GM18505 (cell line): ENCODE measurements at regions not wholly inside any gene's neighbourhood (a gene's known extent, or its start where the extent isn't known, plus 50 kb on each side); places are given as distances from the start of the nearest gene placed in this dataset.

Source experiments
- ATAC-seq: cut with Tn5 transposase; IDR thresholded peaks from one replicate; pipeline ENCODE4 v1.9.1; 2021; ENCODE audit not compliant: unreplicated experiment
- POLR2A ChIP-seq: IDR thresholded peaks from 4 replicates; pipeline ENCODE4 v1.6.1; 2011; ENCODE audit warnings: borderline replicate concordance; ENCODE audit not compliant: insufficient read depth, insufficient read length; ENCODE audit errors: extremely low read depth

DNA sequence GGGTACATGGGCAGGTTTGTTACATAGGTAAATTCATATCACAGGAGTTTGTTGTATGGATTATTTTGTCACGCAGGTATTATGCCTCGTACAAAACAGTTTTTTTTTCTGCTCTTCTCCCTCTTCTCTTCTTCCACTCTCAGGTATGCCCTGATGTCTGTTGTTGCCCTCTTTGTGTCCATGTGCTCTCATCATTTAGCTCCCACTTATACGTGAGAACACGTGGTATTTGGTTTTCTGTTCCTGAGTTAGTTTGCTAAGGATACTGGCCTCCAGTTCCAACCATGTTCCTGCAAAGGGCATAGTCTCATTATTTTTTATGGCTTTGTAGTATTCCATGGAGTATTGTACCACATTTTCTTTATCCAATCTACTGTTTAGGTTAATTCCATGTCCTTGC lies 65.7 kb downstream of the UNC5CL start:
- no peak for TF ChIP-seq POLR2A
- no peak for ATAC-seq

GRCh38 chr6:40972814-40973213 lies 66.2 kb downstream of the UNC5CL start:
- no peak for ATAC-seq
- no peak for TF ChIP-seq POLR2A

DNA sequence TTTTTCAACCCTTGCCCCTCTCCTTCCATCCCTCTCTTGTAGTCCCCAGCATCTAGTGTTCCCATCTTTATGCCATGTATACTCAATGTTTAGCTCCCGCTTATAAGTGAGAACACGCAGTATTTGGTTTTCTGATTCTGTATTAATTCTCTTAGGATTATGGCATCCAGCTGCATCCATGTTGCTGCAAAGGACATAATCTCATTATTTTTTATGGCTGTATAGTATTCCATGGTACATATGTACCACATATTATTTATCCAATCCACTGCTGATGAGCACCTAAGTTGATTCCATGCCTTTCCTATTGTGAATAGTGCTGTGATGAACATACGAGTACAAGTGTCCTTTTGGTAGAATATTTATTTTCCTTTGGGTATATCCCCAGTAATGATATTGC lies 66.8 kb downstream of the UNC5CL start:
- no peak for TF ChIP-seq POLR2A

DNA sequence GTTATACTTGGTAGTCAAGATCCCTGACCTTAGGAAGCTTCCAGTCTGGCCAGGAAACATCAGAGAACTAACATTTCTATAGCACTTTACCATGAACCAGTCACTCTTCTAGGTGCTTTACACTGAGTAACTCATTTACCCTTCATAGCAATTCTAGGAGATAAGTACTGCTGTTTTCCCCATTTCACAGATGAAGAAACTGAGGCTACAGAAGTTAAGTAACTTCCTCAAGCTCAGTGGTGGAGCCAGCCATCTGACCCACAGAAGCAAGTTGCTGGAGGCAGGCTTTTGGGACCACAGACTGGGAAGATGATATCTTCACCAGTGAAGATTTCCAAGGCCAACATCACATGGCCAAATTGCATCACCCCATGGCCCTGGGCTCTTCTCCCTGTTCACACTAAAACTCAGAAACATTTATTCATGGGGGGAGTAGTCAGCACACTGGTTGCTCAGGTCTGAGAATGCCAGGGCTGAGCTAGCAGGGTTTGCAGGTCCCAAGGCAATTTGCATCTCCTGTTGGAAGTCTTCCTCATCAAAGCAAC lies 70.3 kb downstream of the UNC5CL start:
- TF ChIP-seq POLR2A: no peak
- no peak for ATAC-seq

More for the DNA sequence above, 66.8 kb downstream of the UNC5CL start:
- no peak for ATAC-seq

DNA sequence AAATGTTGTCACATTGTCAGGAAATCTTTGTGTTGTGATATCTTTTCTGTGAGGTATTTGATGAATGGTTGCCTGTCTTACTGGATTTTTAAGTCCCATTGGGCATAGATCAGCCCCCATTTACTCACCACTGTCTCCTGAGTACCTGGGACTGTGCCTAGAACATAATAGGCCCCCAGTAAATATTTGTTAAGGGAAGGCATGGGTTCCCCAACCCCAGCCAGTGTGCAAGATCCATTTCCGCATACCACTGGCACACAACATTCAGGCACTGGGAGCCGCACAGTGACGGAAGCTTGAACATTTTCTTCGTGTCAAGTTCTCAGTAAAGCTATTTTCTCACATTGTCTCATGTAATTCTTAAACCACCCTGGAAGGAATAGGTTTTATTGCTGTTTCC lies 72.2 kb downstream of the UNC5CL start:
- no peak for ATAC-seq
- TF ChIP-seq POLR2A: no peak

GRCh38 chr6:40965046-40965445 lies 74.0 kb downstream of the UNC5CL start:
- ATAC-seq: no peak
- TF ChIP-seq POLR2A: no peak

DNA sequence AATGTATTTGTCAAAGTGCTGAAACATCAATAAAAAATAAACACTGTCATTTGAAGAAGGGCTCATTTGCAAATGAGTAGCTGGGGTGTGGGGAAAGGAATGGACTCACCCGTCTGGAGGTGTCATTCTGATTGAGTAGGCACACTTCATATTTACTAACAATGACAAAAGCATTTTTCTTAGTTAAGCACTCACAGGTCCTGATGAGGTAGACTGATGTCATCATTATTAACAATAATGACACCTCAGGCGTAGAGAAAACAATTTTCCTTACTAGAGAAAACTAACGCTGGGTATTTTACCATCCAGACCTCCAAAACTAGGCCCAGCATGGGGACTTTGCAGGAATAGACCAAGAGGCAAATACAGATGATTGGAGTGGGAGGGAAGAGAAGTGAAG lies 76.0 kb downstream of the UNC5CL start:
- no peak for TF ChIP-seq POLR2A
- ATAC-seq: no peak

- no peak for ATAC-seq
- no peak for TF ChIP-seq POLR2A
These were observed 76.8 kb downstream of the UNC5CL start for GRCh38 chr6:40962241-40962640.

GRCh38 chr6:40961831-40962230 lies 77.2 kb downstream of the UNC5CL start:
- TF ChIP-seq POLR2A: no peak
- ATAC-seq: no peak

DNA sequence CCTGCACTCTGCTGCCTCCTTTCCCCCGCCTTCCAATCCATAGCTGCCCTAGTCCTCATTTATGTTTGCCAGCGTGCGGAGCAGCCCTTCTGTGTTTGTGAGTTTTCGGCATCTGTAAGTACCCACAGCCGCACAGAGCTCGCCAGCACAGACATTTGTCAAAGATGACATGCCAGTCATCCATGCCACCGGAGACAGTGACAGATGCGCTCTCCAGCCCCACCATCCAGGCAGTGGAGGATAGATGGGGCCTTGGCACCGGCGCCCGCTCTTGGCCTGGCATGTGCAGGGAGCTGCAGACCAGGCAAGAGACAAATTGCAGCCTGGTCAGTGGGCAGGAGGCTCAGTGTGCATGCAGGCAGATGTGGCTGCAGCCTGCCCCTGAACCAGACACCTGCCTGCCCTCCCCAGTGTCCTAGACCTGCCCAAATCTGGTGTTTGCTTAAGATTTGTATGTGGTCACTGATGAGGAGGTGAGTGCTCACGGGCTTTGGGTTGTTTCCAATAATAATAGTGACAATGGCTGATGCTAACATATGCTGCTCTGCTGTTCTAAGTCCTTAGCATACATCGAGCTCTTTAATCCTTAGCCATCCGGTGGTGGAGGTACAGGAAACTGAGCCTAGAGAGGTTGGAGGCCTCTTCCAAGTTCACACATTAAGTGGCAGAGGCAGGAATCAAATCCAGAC lies 78.1 kb downstream of the UNC5CL start:
- no peak for ATAC-seq
- TF ChIP-seq POLR2A: no peak

GRCh38 chr6:40959781-40960327 lies 79.2 kb downstream of the UNC5CL start:
- ATAC-seq: no peak
- TF ChIP-seq POLR2A: no peak

DNA sequence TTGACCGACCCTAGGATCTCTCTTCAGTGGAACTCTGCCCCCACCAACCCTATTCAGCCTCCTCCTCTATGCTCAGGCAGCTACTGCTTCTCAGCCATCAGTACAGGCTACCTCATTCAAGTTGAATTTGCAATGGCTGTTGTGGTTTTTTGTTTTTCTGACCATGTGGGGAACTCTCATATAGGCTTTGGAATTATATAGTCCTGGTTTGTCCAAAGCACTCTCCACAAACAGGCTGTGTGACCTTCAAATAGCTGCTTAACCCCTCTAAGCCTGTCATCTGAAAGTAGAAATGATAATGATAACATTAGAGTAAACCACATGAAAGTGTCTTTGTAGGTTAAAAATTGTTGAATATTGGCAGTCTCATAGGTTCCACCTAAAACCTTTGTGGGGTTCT lies 80.3 kb downstream of the UNC5CL start:
- no peak for ATAC-seq
- TF ChIP-seq POLR2A: no peak

GRCh38 chr6:40957616-40958492 lies 81.2 kb downstream of the UNC5CL start:
- no peak for TF ChIP-seq POLR2A
- ATAC-seq: no peak
